Astrocyte (in vitro differentiated cells and primary cell): ENCODE measurements at regions not wholly inside any gene's neighbourhood (a gene's known extent, or its start where the extent isn't known, plus 50 kb on each side); places are given as distances from the start of the nearest gene placed in this dataset.

Experiments
- DNase-seq: peaks from one replicate; pipeline ENCODE4 v3.0.0-alpha.2; 2010; ENCODE audit warnings: low read depth
- FAIRE-seq: peaks from 2 replicates; lab custom pipeline; 2011; peaks lifted over from hg19 to GRCh38; lab: Jason Lieb, UNC
- H2AFZ ChIP-seq: 2 replicates; pipeline ENCODE4 v1.6.0; 2012; ENCODE audit warnings: low read depth, low read length, inconsistent platforms
- H3K27ac ChIP-seq: 2 replicates; pipeline ENCODE4 v1.5.1; 2011; ENCODE audit warnings: low read depth, low read length, inconsistent platforms
- H3K27me3 ChIP-seq: 2 replicates; pipeline ENCODE4 v1.6.0; 2011; ENCODE audit warnings: low read length, inconsistent platforms; ENCODE audit not compliant: insufficient read depth
- H3K36me3 ChIP-seq: 2 replicates; pipeline ENCODE4 v1.5.1; 2011; ENCODE audit warnings: low read length, inconsistent platforms; ENCODE audit not compliant: insufficient read depth
- H3K4me1 ChIP-seq: 2 replicates; pipeline ENCODE4 v1.5.1; 2011; ENCODE audit warnings: low read length, inconsistent platforms; ENCODE audit not compliant: insufficient read depth
- H3K4me2 ChIP-seq: 2 replicates; pipeline ENCODE4 v1.6.0; 2012; ENCODE audit warnings: low read length, inconsistent platforms
- H3K4me3 ChIP-seq: 2 replicates; pipeline ENCODE4 v1.5.1; 2011; ENCODE audit warnings: low read depth, mild to moderate bottlenecking, low read length, inconsistent platforms; ENCODE audit not compliant: insufficient read depth
- H3K79me2 ChIP-seq: 2 replicates; pipeline ENCODE4 v1.6.0; 2012; ENCODE audit warnings: mild to moderate bottlenecking, low read length, inconsistent platforms; ENCODE audit not compliant: insufficient read depth
- H3K9ac ChIP-seq: 2 replicates; pipeline ENCODE4 v1.6.0; 2012; ENCODE audit warnings: mild to moderate bottlenecking, low read length, inconsistent platforms
- H3K9me3 ChIP-seq: 2 replicates; pipeline ENCODE4 v1.5.1; 2012; ENCODE audit warnings: low read depth, mild to moderate bottlenecking, low read length, inconsistent platforms; ENCODE audit not compliant: insufficient read depth
- H4K20me1 ChIP-seq: 2 replicates; pipeline ENCODE4 v1.6.0; 2012; ENCODE audit warnings: low read length, inconsistent platforms; ENCODE audit not compliant: insufficient read depth
- H3K27ac Mint-ChIP-seq: one replicate; pipeline ENCODE4 v1.8.0; 2021; ENCODE audit warnings: mild to moderate bottlenecking, mixed read lengths; ENCODE audit not compliant: unreplicated experiment
- H3K27me3 Mint-ChIP-seq: one replicate; pipeline ENCODE4 v1.8.0; 2021; ENCODE audit warnings: low read depth, mixed read lengths; ENCODE audit not compliant: unreplicated experiment
- H3K36me3 Mint-ChIP-seq: one replicate; pipeline ENCODE4 v1.8.0; 2021; ENCODE audit warnings: low read depth, mixed read lengths; ENCODE audit not compliant: unreplicated experiment
- H3K4me1 Mint-ChIP-seq: one replicate; pipeline ENCODE4 v1.8.0; 2021; ENCODE audit warnings: low read depth, mixed read lengths; ENCODE audit not compliant: unreplicated experiment
- H3K4me3 Mint-ChIP-seq: one replicate; pipeline ENCODE4 v1.8.0; 2021; ENCODE audit warnings: mild to moderate bottlenecking, moderate library complexity, mixed read lengths; ENCODE audit not compliant: unreplicated experiment
- H3K9me3 Mint-ChIP-seq: one replicate; pipeline ENCODE4 v1.8.0; 2021; ENCODE audit warnings: mild to moderate bottlenecking, mixed read lengths; ENCODE audit not compliant: unreplicated experiment
- EZH2 ChIP-seq: IDR thresholded peaks from 2 replicates; pipeline ENCODE4 v1.6.1; 2012; ENCODE audit warnings: mild to moderate bottlenecking, low read length, inconsistent platforms; ENCODE audit not compliant: insufficient read depth
- TF ChIP-seq, protein P1 (sequence below): IDR thresholded peaks from 2 replicates; pipeline ENCODE4 v1.5.1; 2011; ENCODE audit warnings: low read depth, mild to moderate bottlenecking, inconsistent platforms, low read length, moderate library complexity; ENCODE audit not compliant: insufficient read depth

DNA sequence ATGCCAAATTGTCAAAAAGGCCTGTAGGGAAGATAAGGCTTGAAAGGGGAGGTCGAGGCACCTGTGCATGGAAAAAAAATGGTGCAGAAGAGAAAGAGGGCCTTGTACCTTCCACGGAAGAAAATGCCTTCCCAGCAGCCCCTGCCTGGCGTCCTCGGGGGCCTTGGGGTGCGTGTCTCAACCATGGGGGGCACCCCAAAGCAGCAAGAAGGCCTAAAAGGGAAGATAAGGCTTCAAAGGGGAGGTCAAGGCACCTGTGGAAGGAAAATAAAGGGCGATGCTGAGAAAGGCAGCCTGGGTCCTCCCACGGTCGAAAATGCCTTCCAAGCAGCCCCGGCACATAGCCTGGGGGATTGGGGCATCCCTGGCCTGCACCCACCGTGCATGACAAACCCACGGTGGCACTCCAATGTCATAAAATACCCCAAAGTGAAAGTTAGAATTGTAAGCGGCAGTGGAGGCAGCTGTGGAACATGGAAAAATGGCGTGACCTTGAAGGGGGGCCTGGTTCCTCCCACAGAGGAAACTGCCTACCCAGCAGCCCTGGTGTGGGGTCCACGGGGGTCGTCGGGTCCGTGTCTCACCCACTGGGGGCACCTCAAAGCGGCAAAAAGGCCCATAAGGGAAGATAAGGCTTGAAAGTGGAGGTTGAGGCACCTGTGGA, 275.0 kb downstream of the ALG10 start:
- DNase-seq (no peak), FAIRE-seq (no peak)
- TF ChIP-seq EZH2: no peak
- TF ChIP-seq, protein P1, sequence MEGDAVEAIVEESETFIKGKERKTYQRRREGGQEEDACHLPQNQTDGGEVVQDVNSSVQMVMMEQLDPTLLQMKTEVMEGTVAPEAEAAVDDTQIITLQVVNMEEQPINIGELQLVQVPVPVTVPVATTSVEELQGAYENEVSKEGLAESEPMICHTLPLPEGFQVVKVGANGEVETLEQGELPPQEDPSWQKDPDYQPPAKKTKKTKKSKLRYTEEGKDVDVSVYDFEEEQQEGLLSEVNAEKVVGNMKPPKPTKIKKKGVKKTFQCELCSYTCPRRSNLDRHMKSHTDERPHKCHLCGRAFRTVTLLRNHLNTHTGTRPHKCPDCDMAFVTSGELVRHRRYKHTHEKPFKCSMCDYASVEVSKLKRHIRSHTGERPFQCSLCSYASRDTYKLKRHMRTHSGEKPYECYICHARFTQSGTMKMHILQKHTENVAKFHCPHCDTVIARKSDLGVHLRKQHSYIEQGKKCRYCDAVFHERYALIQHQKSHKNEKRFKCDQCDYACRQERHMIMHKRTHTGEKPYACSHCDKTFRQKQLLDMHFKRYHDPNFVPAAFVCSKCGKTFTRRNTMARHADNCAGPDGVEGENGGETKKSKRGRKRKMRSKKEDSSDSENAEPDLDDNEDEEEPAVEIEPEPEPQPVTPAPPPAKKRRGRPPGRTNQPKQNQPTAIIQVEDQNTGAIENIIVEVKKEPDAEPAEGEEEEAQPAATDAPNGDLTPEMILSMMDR: no peak
- Histone ChIP-seq H2AFZ (no peak overlapping the region), H3K4me1 (no peaks in the 10 kb centered on the region), H3K36me3 (no peaks in the 10 kb centered on the region), H3K27ac (no peak overlapping the region), H3K4me2 (no peak overlapping the region), H4K20me1 (no peaks in the 10 kb centered on the region), H3K4me3 (no peak overlapping the region), H3K9ac (no peak overlapping the region), H3K9me3 (peaks cover 23% of the 10 kb centered on the region), H3K79me2 (no peaks in the 10 kb centered on the region), H3K27me3 (no peaks in the 10 kb centered on the region)
- Mint-ChIP-seq H3K9me3 (peaks cover 45% of the 10 kb centered on the region), H3K4me3 (no peak overlapping the region), H3K4me1 (no peaks in the 10 kb centered on the region), H3K27ac (no peak overlapping the region), H3K36me3 (no peaks in the 10 kb centered on the region), H3K27me3 (no peaks in the 10 kb centered on the region)

- no peaks in the 10 kb centered on the region for H3K36me3 ChIP-seq
- Mint-ChIP-seq H3K4me1 (no peaks in the 10 kb centered on the region), H3K9me3 (peaks cover 50% of the 10 kb centered on the region), H3K4me3 (no peak overlapping the region), H3K36me3 (no peaks in the 10 kb centered on the region), H3K27me3 (no peaks in the 10 kb centered on the region), H3K27ac (no peak overlapping the region)
- H3K9me3 ChIP-seq: peaks cover 23% of the 10 kb centered on the region
- H3K9ac ChIP-seq: no peak overlapping the region
- TF ChIP-seq, protein P1: no peak
- no peak for TF ChIP-seq EZH2
- DNase-seq (no peak), FAIRE-seq (no peak)
- H3K4me1 ChIP-seq: no peaks in the 10 kb centered on the region
- no peak overlapping the region for H3K4me2 ChIP-seq
- no peaks in the 10 kb centered on the region for H4K20me1 ChIP-seq
- H2AFZ ChIP-seq: no peak overlapping the region
- H3K79me2 ChIP-seq: no peaks in the 10 kb centered on the region
- H3K27ac ChIP-seq: no peak overlapping the region
- H3K4me3 ChIP-seq: no peak overlapping the region
- no peaks in the 10 kb centered on the region for H3K27me3 ChIP-seq
These were observed 275.5 kb downstream of the ALG10 start for GRCh38 chr12:34297790-34298164.

GRCh38 chr12:34298176-34298970, 276.1 kb downstream of the ALG10 start:
- Histone ChIP-seq H3K36me3 (no peaks in the 10 kb centered on the region), H3K4me3 (no peak overlapping the region), H3K9ac (no peak overlapping the region), H3K27ac (no peak overlapping the region), H3K9me3 (peaks cover 20% of the 10 kb centered on the region), H3K4me2 (no peak overlapping the region), H3K79me2 (no peaks in the 10 kb centered on the region), H2AFZ (no peak overlapping the region), H4K20me1 (no peaks in the 10 kb centered on the region), H3K4me1 (no peaks in the 10 kb centered on the region), H3K27me3 (no peaks in the 10 kb centered on the region)
- H3K27ac Mint-ChIP-seq: no peak overlapping the region
- no peaks in the 10 kb centered on the region for H3K4me1 Mint-ChIP-seq
- H3K36me3 Mint-ChIP-seq: no peaks in the 10 kb centered on the region
- FAIRE-seq (no peak), DNase-seq (no peak)
- no peaks in the 10 kb centered on the region for H3K27me3 Mint-ChIP-seq
- H3K9me3 Mint-ChIP-seq: peaks cover 55% of the 10 kb centered on the region
- H3K4me3 Mint-ChIP-seq: no peak overlapping the region
- no peak for TF ChIP-seq EZH2
- TF ChIP-seq, protein P1: no peak
